HCT116 (cell line): ENCODE measurements at regions not wholly inside any gene's neighbourhood (a gene's known extent, or its start where the extent isn't known, plus 50 kb on each side); places are given as distances from the start of the nearest gene placed in this dataset.

Experiments
- SIN3A ChIP-seq: IDR thresholded peaks from 2 replicates; pipeline ENCODE4 v1.6.1; 2012; ENCODE audit warnings: low read depth
- ZFX ChIP-seq: fragments of 450-650 bp; IDR thresholded peaks from 2 replicates; pipeline ENCODE4 v1.6.1; 2017
- TF ChIP-seq, protein P1 (sequence below), 3 experiments: fragments of 200-600 bp in 1 of 3; sonication (generic) in 1 of 3; IDR thresholded peaks in 2 of 3; conservative IDR thresholded peaks in 1 of 3; 2 replicates each; pipeline ENCODE4 v1.5.1; 2012 to 2017; ENCODE audit warnings: low read depth in 2 of 3, low read length in 2 of 3, antibody characterized with exemption in 1 of 3, borderline replicate concordance in 1 of 3, control low read depth in 1 of 3, mild to moderate bottlenecking in 1 of 3, mixed read lengths in 1 of 3, mixed run types in 1 of 3, moderate library complexity in 1 of 3; ENCODE audit not compliant: insufficient read depth in 1 of 3
- TF ChIP-seq, protein P2 (sequence below): IDR thresholded peaks from 2 replicates; pipeline ENCODE4 v1.6.1; 2012; ENCODE audit warnings: low read depth

DNA sequence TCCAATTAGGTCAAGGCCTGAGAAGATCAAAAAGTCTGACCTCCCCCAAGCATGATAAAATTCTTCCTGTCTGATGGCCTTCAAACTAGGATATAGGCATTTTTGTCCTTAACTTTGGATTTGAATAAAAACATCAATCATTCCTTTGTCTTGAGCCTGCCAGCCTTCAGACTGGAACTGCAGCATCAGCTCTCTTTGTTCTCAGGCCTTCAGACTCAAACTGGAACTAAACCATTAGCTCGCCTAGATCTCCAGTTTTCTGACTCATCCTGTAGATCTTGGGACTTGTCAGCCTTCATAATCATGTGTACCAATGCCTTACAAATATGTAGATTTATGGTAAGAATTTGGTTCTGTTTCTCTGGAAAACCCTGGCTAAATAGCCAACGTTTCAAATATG is 721.7 kb downstream of the GALC start:
- TF ChIP-seq, protein P1, sequence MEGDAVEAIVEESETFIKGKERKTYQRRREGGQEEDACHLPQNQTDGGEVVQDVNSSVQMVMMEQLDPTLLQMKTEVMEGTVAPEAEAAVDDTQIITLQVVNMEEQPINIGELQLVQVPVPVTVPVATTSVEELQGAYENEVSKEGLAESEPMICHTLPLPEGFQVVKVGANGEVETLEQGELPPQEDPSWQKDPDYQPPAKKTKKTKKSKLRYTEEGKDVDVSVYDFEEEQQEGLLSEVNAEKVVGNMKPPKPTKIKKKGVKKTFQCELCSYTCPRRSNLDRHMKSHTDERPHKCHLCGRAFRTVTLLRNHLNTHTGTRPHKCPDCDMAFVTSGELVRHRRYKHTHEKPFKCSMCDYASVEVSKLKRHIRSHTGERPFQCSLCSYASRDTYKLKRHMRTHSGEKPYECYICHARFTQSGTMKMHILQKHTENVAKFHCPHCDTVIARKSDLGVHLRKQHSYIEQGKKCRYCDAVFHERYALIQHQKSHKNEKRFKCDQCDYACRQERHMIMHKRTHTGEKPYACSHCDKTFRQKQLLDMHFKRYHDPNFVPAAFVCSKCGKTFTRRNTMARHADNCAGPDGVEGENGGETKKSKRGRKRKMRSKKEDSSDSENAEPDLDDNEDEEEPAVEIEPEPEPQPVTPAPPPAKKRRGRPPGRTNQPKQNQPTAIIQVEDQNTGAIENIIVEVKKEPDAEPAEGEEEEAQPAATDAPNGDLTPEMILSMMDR (IDR thresholded peaks at IDR 0.05 in 2 of 3, conservative IDR thresholded peaks at IDR 0.05 in 1 of 3; ENCODE audit: borderline replicate concordance in 1 of 3, insufficient read depth in 1 of 3, low read depth in 2 of 3, low read length in 2 of 3), result no peak
- TF ChIP-seq, protein P2, sequence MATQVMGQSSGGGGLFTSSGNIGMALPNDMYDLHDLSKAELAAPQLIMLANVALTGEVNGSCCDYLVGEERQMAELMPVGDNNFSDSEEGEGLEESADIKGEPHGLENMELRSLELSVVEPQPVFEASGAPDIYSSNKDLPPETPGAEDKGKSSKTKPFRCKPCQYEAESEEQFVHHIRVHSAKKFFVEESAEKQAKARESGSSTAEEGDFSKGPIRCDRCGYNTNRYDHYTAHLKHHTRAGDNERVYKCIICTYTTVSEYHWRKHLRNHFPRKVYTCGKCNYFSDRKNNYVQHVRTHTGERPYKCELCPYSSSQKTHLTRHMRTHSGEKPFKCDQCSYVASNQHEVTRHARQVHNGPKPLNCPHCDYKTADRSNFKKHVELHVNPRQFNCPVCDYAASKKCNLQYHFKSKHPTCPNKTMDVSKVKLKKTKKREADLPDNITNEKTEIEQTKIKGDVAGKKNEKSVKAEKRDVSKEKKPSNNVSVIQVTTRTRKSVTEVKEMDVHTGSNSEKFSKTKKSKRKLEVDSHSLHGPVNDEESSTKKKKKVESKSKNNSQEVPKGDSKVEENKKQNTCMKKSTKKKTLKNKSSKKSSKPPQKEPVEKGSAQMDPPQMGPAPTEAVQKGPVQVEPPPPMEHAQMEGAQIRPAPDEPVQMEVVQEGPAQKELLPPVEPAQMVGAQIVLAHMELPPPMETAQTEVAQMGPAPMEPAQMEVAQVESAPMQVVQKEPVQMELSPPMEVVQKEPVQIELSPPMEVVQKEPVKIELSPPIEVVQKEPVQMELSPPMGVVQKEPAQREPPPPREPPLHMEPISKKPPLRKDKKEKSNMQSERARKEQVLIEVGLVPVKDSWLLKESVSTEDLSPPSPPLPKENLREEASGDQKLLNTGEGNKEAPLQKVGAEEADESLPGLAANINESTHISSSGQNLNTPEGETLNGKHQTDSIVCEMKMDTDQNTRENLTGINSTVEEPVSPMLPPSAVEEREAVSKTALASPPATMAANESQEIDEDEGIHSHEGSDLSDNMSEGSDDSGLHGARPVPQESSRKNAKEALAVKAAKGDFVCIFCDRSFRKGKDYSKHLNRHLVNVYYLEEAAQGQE, result no peak
- no peak for TF ChIP-seq ZFX
- TF ChIP-seq SIN3A, result no peak
